ENCODE measurements at regions not wholly inside any gene's neighbourhood (a gene's known extent, or its start where the extent isn't known, plus 50 kb on each side); places are given as distances from the start of the nearest gene placed in this dataset.

- DNase-seq: no peak
- Histone ChIP-seq H3K4me1 (no peaks in the 10 kb centered on the region), H3K36me3 (no peaks in the 10 kb centered on the region), H3K4me3 (no peak overlapping the region), H3K9me3 (no peaks in the 10 kb centered on the region), H3K27me3 (no peaks in the 10 kb centered on the region), H3K27ac (no peak overlapping the region)
- no peak for TF ChIP-seq CTCF (IDR thresholded peaks at IDR 0.05)
- no peak for TF ChIP-seq POLR2A (IDR thresholded peaks at IDR 0.05)
- intact Hi-C loops (cut with DNase I; ENCODE audit: low total_unique reads): no loop called here
Measured at GRCh38 chr16:17622366-17622765, 151.6 kb upstream of the XYLT1 start.

- H3K4me1 ChIP-seq: no peaks in the 10 kb centered on the region
- intact Hi-C loops (cut with DNase I; ENCODE audit: low total_unique reads): no loop called here
- TF ChIP-seq CTCF (IDR thresholded peaks at IDR 0.05) (no peak), POLR2A (IDR thresholded peaks at IDR 0.05) (no peak)
- no peaks in the 10 kb centered on the region for H3K36me3 ChIP-seq
- H3K4me3 ChIP-seq: no peak overlapping the region
- DNase-seq: no peak
- no peak overlapping the region for H3K27ac ChIP-seq
- no peaks in the 10 kb centered on the region for H3K27me3 ChIP-seq
- no peaks in the 10 kb centered on the region for H3K9me3 ChIP-seq
Measured at GRCh38 chr16:17619261-17619660, 148.5 kb upstream of the XYLT1 start.

GRCh38 chr16:17617021-17617552, 146.3 kb upstream of the XYLT1 start:
- Histone ChIP-seq H3K9me3 (no peaks in the 10 kb centered on the region), H3K36me3 (no peaks in the 10 kb centered on the region), H3K4me3 (no peak overlapping the region), H3K4me1 (no peaks in the 10 kb centered on the region), H3K27me3 (no peaks in the 10 kb centered on the region), H3K27ac (no peak overlapping the region)
- no peak for TF ChIP-seq POLR2A (IDR thresholded peaks at IDR 0.05)
- no peak for TF ChIP-seq CTCF (IDR thresholded peaks at IDR 0.05)
- intact Hi-C loops (cut with DNase I; ENCODE audit: low total_unique reads): no loop called here
- DNase-seq: no peak

- no peak overlapping the region for H3K27ac ChIP-seq
- H3K4me3 ChIP-seq: no peak overlapping the region
- no peaks in the 10 kb centered on the region for H3K9me3 ChIP-seq
- intact Hi-C loops (cut with DNase I; ENCODE audit: low total_unique reads): no loop called here
- no peaks in the 10 kb centered on the region for H3K4me1 ChIP-seq
- no peaks in the 10 kb centered on the region for H3K36me3 ChIP-seq
- TF ChIP-seq CTCF (IDR thresholded peaks at IDR 0.05) (no peak), POLR2A (IDR thresholded peaks at IDR 0.05) (no peak)
- DNase-seq: no peak
- H3K27me3 ChIP-seq: no peaks in the 10 kb centered on the region
Measured at GRCh38 chr16:17612336-17612735, 141.6 kb upstream of the XYLT1 start.

GRCh38 chr16:17607609-17608008, 136.8 kb upstream of the XYLT1 start:
- no peak for TF ChIP-seq CTCF (IDR thresholded peaks at IDR 0.05)
- TF ChIP-seq POLR2A (IDR thresholded peaks at IDR 0.05): no peak
- intact Hi-C loops (cut with DNase I; ENCODE audit: low total_unique reads): no loop called here

More at GRCh38 chr16:17607609-17608008, 136.8 kb upstream of the XYLT1 start:
- H3K4me1 ChIP-seq: no peaks in the 10 kb centered on the region
- H3K9me3 ChIP-seq: no peaks in the 10 kb centered on the region
- H3K36me3 ChIP-seq: no peaks in the 10 kb centered on the region
- no peak for DNase-seq
- H3K4me3 ChIP-seq: no peak overlapping the region
- no peaks in the 10 kb centered on the region for H3K27me3 ChIP-seq
- H3K27ac ChIP-seq: no peak overlapping the region
